DOHH2 (cell line): ENCODE measurements at regions not wholly inside any gene's neighbourhood (a gene's known extent, or its start where the extent isn't known, plus 50 kb on each side); places are given as distances from the start of the nearest gene placed in this dataset.
"Not testable (repeated sequence)": the region's sequence is repeated elsewhere in the genome, so short reads cannot be mapped to it uniquely, and the experiment has no call there.

Experiments
- H3F3A ChIP-seq: fragments of 200-600 bp; sonication (generic), shearing (Covaris generic); 2 replicates; pipeline ENCODE4 v1.6.0; 2016; ENCODE audit warnings: antibody characterized with exemption, mild to moderate bottlenecking; ENCODE audit not compliant: control insufficient read depth, insufficient read depth
- H3K27ac ChIP-seq: fragments of 200-600 bp; sonication (generic); 2 replicates; pipeline ENCODE4 v1.5.1; 2014; ENCODE audit warnings: low read depth, mild to moderate bottlenecking, low read length, moderate library complexity
- H3K27me3 ChIP-seq: fragments of 200-600 bp; sonication (generic); 2 replicates; pipeline ENCODE4 v1.6.1; 2014; ENCODE audit warnings: mild to moderate bottlenecking, low read length, mixed read lengths; ENCODE audit not compliant: control insufficient read depth
- H3K36me3 ChIP-seq: fragments of 200-600 bp; sonication (generic); 2 replicates; pipeline ENCODE4 v1.6.1; 2014; ENCODE audit warnings: mild to moderate bottlenecking, low read length, moderate library complexity, mixed read lengths; ENCODE audit not compliant: control insufficient read depth
- H3K4me1 ChIP-seq: fragments of 200-600 bp; sonication (generic); 2 replicates; pipeline ENCODE4 v1.6.1; 2014; ENCODE audit warnings: mild to moderate bottlenecking, low read length, mixed read lengths; ENCODE audit not compliant: control insufficient read depth
- H3K4me2 ChIP-seq: fragments of 200-600 bp; sonication (generic); 2 replicates; pipeline ENCODE4 v1.6.0; 2014; ENCODE audit warnings: mild to moderate bottlenecking, low read length, moderate library complexity
- H3K4me3 ChIP-seq: fragments of 200-600 bp; sonication (generic); 2 replicates; pipeline ENCODE4 v1.5.1; 2014; ENCODE audit warnings: mild to moderate bottlenecking, low read length, mixed read lengths
- H3K79me2 ChIP-seq: fragments of 200-600 bp; sonication (generic); 2 replicates; pipeline ENCODE4 v1.6.1; 2014; ENCODE audit warnings: mild to moderate bottlenecking, low read length, mixed read lengths; ENCODE audit not compliant: control insufficient read depth
- H3K9me2 ChIP-seq: fragments of 200-600 bp; sonication (generic); replicated peaks from 2 replicates; pipeline ENCODE4 v1.6.1; 2014; ENCODE audit warnings: mild to moderate bottlenecking, low read length, mixed read lengths; ENCODE audit not compliant: control insufficient read depth
- H3K9me3 ChIP-seq: fragments of 200-600 bp; sonication (generic); 2 replicates; pipeline ENCODE4 v1.6.1; 2014; ENCODE audit warnings: antibody characterized with exemption, low read length, mixed read lengths; ENCODE audit not compliant: control insufficient read depth, insufficient read depth
- H4K20me1 ChIP-seq: fragments of 200-600 bp; sonication (generic); 2 replicates; pipeline ENCODE4 v1.6.0; 2014; ENCODE audit warnings: low read depth, mild to moderate bottlenecking, antibody characterized with exemption, low read length, moderate library complexity; ENCODE audit not compliant: control insufficient read depth, insufficient read depth
- EZH2phosphoT487 ChIP-seq: fragments of 200-600 bp; sonication (generic); IDR thresholded peaks from 2 replicates; pipeline ENCODE4 v1.6.1; 2017; ENCODE audit warnings: borderline replicate concordance, mild to moderate bottlenecking, antibody characterized with exemption, low read length, moderate library complexity, mixed read lengths
- TF ChIP-seq, protein P1 (sequence below): fragments of 200-600 bp; sonication (generic); IDR thresholded peaks from one replicate; pipeline ENCODE4 v1.5.1; 2014; ENCODE audit warnings: antibody characterized with exemption, mild to moderate bottlenecking, low read depth, low read length; ENCODE audit not compliant: poor library complexity, severe bottlenecking

DNA sequence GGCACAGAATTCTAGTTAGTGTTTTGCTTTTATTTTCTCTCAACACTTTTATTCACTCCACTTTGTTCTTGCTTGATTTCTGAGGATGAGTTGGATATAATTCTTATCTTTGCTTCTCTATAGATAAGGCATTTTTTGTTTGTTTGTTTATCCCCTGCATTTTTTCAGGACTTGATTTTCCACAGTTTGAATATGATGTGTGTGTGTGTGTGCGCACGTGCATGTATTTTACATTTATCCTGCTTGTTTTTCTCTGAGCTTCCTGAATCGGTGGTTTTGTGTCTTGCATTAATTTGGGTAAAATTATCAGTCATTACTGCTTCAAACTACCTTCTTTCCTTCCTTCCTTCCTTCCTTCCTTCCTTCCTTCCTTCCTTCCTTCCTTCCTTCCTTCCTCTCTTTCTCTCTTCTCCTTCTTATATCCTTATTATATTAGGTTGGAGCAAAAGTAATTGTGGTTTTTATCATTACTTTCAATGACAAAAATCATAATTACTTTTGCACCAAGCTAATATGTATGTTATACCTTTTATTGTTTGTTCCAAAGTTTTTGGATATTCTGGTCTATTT, 679.9 kb upstream of the RAG2 start:
- Histone ChIP-seq H3K27ac (no peak overlapping the region), H3K79me2 (no peaks in the 10 kb centered on the region), H4K20me1 (no peaks in the 10 kb centered on the region), H3K27me3 (no peaks in the 10 kb centered on the region), H3F3A (no peaks in the 10 kb centered on the region), H3K9me3 (no peaks in the 10 kb centered on the region), H3K36me3 (no peaks in the 10 kb centered on the region), H3K9me2 (no peaks in the 10 kb centered on the region), H3K4me3 (no peak overlapping the region), H3K4me1 (no peaks in the 10 kb centered on the region), H3K4me2 (no peak overlapping the region)
- TF ChIP-seq, protein P1, sequence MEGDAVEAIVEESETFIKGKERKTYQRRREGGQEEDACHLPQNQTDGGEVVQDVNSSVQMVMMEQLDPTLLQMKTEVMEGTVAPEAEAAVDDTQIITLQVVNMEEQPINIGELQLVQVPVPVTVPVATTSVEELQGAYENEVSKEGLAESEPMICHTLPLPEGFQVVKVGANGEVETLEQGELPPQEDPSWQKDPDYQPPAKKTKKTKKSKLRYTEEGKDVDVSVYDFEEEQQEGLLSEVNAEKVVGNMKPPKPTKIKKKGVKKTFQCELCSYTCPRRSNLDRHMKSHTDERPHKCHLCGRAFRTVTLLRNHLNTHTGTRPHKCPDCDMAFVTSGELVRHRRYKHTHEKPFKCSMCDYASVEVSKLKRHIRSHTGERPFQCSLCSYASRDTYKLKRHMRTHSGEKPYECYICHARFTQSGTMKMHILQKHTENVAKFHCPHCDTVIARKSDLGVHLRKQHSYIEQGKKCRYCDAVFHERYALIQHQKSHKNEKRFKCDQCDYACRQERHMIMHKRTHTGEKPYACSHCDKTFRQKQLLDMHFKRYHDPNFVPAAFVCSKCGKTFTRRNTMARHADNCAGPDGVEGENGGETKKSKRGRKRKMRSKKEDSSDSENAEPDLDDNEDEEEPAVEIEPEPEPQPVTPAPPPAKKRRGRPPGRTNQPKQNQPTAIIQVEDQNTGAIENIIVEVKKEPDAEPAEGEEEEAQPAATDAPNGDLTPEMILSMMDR, result no peak
- TF ChIP-seq EZH2phosphoT487, result no peak

DNA sequence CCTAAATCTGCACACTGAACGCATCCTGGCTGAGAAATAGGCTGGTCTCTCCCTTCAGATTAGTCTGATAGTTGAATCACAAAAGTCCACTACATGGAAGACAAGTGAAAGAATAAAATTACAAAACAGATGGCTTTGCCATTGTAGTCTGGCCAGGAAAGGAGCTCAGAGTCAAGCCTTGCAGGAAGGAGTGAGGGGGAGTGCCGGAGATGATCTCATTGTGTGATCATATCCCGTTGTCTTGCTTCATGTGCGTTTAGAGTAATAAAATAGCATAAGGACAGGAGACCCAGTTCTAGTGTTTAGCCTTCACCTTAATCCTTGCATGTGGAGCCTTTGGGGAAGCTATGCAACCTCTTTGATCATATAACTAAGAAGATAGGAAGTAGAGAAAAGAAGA, 666.7 kb upstream of the RAG2 start:
- H3F3A ChIP-seq, result no peaks in the 10 kb centered on the region
- H3K9me3 ChIP-seq, result no peaks in the 10 kb centered on the region

DNA sequence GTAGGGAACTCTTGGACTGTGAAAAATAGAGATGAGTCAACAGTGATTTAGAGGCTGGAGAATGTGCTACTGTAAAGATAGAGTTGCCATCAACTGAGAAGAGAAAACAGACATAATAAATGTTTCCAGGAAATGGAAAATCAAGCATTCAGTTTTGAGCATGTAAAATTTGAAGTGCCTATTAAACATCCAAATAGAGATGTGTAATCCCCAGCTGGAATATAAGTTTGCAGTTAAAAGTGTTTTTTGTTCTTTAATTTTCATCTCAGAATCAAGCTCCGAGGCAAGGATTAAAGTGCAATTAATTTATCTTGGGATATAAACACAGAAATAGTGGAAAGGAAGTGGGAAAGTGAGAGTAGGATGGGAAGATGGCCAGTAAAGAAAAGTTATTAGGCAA, 666.0 kb upstream of the RAG2 start:
- H3K27ac ChIP-seq, result no peak overlapping the region
- TF ChIP-seq, protein P1, result no peak
- no peak for TF ChIP-seq EZH2phosphoT487
- H3K79me2 ChIP-seq, result no peaks in the 10 kb centered on the region
- no peaks in the 10 kb centered on the region for H4K20me1 ChIP-seq
- H3K4me2 ChIP-seq, result no peak overlapping the region
- H3K36me3 ChIP-seq, result no peaks in the 10 kb centered on the region
- no peaks in the 10 kb centered on the region for H3K9me2 ChIP-seq
- no peaks in the 10 kb centered on the region for H3K4me1 ChIP-seq
- H3K27me3 ChIP-seq, result no peaks in the 10 kb centered on the region
- H3K4me3 ChIP-seq, result no peak overlapping the region
- H3F3A ChIP-seq, result no peaks in the 10 kb centered on the region
- no peaks in the 10 kb centered on the region for H3K9me3 ChIP-seq

More for the DNA sequence above, 666.7 kb upstream of the RAG2 start:
- no peaks in the 10 kb centered on the region for H3K79me2 ChIP-seq
- H3K36me3 ChIP-seq, result no peaks in the 10 kb centered on the region
- no peaks in the 10 kb centered on the region for H3K27me3 ChIP-seq
- no peaks in the 10 kb centered on the region for H3K9me2 ChIP-seq
- H4K20me1 ChIP-seq, result no peaks in the 10 kb centered on the region
- H3K4me3 ChIP-seq, result no peak overlapping the region
- no peak overlapping the region for H3K4me2 ChIP-seq
- no peak for TF ChIP-seq EZH2phosphoT487
- TF ChIP-seq, protein P1, result no peak
- H3K27ac ChIP-seq, result no peak overlapping the region
- H3K4me1 ChIP-seq, result no peaks in the 10 kb centered on the region

DNA sequence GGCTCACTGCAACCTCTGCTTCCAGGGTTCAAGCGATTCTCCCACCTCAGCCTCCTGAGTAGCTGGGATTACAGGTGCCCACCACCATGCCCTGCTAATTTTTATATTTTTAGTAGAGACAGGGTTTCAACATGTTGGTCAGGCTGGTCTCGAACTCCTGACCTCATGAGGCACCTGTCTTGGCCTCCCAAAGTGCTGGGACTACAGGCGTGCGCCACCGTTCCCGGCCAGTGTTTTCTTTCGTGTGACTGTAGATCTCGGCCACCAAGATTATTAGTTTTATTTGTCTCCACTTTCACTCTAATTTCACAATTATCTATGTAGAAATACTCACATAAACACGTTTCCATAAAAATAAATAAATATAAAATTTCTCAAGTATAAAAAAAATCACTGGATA, 665.4 kb upstream of the RAG2 start:
- not testable (repeated sequence) for H3K27ac ChIP-seq, H3K4me1 ChIP-seq, H3K27me3 ChIP-seq, H3K9me3 ChIP-seq, H3F3A ChIP-seq, H3K79me2 ChIP-seq, H3K4me2 ChIP-seq, H4K20me1 ChIP-seq, H3K9me2 ChIP-seq, H3K4me3 ChIP-seq, H3K36me3 ChIP-seq
